ENCODE measurements at regions not wholly inside any gene's neighbourhood (a gene's known extent, or its start where the extent isn't known, plus 50 kb on each side); places are given as distances from the start of the nearest gene placed in this dataset.

- no peak for TF ChIP-seq CTCF (IDR thresholded peaks at IDR 0.05)
- Histone ChIP-seq H3K4me1 (ENCODE audit: control insufficient read depth in 1 of 2, insufficient read depth in 2 of 2, low read length in 2 of 2) (no peaks in the 10 kb centered on the region), H3K27ac (ENCODE audit: low read depth in 1 of 2, low read length in 2 of 2) (no peak overlapping the region), H3K4me2 (replicated peaks; ENCODE audit: extremely low read depth, low read length, poor library complexity, severe bottlenecking) (no peak overlapping the region), H3K9me3 (replicated peaks in 1 of 2; ENCODE audit: control insufficient read depth in 1 of 2, insufficient read depth in 1 of 2, low read length in 2 of 2) (peaks cover 0 to 14% of the 10 kb centered on the region in 2 donors), H3K79me2 (ENCODE audit: insufficient read depth, low read length) (no peaks in the 10 kb centered on the region), H3K27me3 (ENCODE audit: control insufficient read depth in 2 of 2, insufficient read depth in 2 of 2, low read length in 2 of 2) (no peaks in the 10 kb centered on the region), H4K20me1 (ENCODE audit: insufficient read depth, low read length) (no peaks in the 10 kb centered on the region), H3K9ac (ENCODE audit: insufficient read depth, low read length, poor library complexity, severe bottlenecking) (no peak overlapping the region), H3K4me3 (replicated peaks in 1 of 3; ENCODE audit: low read depth in 2 of 3, low read length in 3 of 3) (no peak overlapping the region), H3K36me3 (replicated peaks in 1 of 2; ENCODE audit: control insufficient read depth in 1 of 2, insufficient read depth in 2 of 2, low read length in 2 of 2) (no peaks in the 10 kb centered on the region), H2AFZ (ENCODE audit: insufficient read depth, low read depth, low read length, poor library complexity, severe bottlenecking) (no peak overlapping the region)
- Mint-ChIP-seq H3K4me3 (no peak overlapping the region), H3K27me3 (ENCODE audit: low read depth in 3 of 3) (no peaks in the 10 kb centered on the region), H3K36me3 (no peaks in the 10 kb centered on the region), H3K9me3 (peaks cover 0 to 11% (median 5%) of the 10 kb centered on the region in 7 donors), H3K27ac (no peak overlapping the region), H3K4me1 (no peaks in the 10 kb centered on the region)
- DNase-seq: no peak
- WGBS (ENCODE audit: insufficient coverage): 88% methylated on average over 4 of the region's 4 CpGs
- intact Hi-C loops (cut with micrococcal nuclease): no loop called here
Observed at GRCh38 chr1:73617145-73617544, 580.8 kb downstream of the LRRIQ3 start.

- H3K27me3 Mint-ChIP-seq (ENCODE audit: low read depth in 3 of 3): peaks cover 0 to 2% (median 0%) of the 10 kb centered on the region in 3 donors
Observed at GRCh38 chr1:73611681-73612080, 586.3 kb downstream of the LRRIQ3 start.

More at GRCh38 chr1:73611681-73612080, 586.3 kb downstream of the LRRIQ3 start:
- Histone ChIP-seq H3K4me2 (replicated peaks; ENCODE audit: extremely low read depth, low read length, poor library complexity, severe bottlenecking) (no peak overlapping the region), H3K9ac (ENCODE audit: insufficient read depth, low read length, poor library complexity, severe bottlenecking) (no peak overlapping the region), H3K4me3 (replicated peaks in 1 of 3; ENCODE audit: low read depth in 2 of 3, low read length in 3 of 3) (no peak overlapping the region), H3K36me3 (replicated peaks in 1 of 2; ENCODE audit: control insufficient read depth in 1 of 2, insufficient read depth in 2 of 2, low read length in 2 of 2) (no peaks in the 10 kb centered on the region), H4K20me1 (ENCODE audit: insufficient read depth, low read length) (no peaks in the 10 kb centered on the region), H3K27me3 (ENCODE audit: control insufficient read depth in 2 of 2, insufficient read depth in 2 of 2, low read length in 2 of 2) (no peaks in the 10 kb centered on the region), H3K79me2 (ENCODE audit: insufficient read depth, low read length) (no peaks in the 10 kb centered on the region), H2AFZ (ENCODE audit: insufficient read depth, low read depth, low read length, poor library complexity, severe bottlenecking) (no peak overlapping the region), H3K4me1 (ENCODE audit: control insufficient read depth in 1 of 2, insufficient read depth in 2 of 2, low read length in 2 of 2) (no peaks in the 10 kb centered on the region), H3K27ac (ENCODE audit: low read depth in 1 of 2, low read length in 2 of 2) (no peak overlapping the region), H3K9me3 (replicated peaks in 1 of 2; ENCODE audit: control insufficient read depth in 1 of 2, insufficient read depth in 1 of 2, low read length in 2 of 2) (peaks cover 0 to 3% of the 10 kb centered on the region in 2 donors)
- intact Hi-C loops (cut with micrococcal nuclease): no loop called here
- Mint-ChIP-seq H3K4me3 (no peak overlapping the region), H3K4me1 (no peaks in the 10 kb centered on the region), H3K27ac (no peak overlapping the region), H3K9me3 (peaks cover 0 to 12% (median 7%) of the 10 kb centered on the region in 7 donors), H3K36me3 (no peaks in the 10 kb centered on the region)
- DNase-seq: no peak
- TF ChIP-seq CTCF (IDR thresholded peaks at IDR 0.05): no peak
